ENCODE measurements at regions not wholly inside any gene's neighbourhood (a gene's known extent, or its start where the extent isn't known, plus 50 kb on each side); places are given as distances from the start of the nearest gene placed in this dataset.

- TF ChIP-seq EP300 (IDR thresholded peaks at IDR 0.05) (no peak), POLR2AphosphoS5 (IDR thresholded peaks at IDR 0.05) (no peak), CTCF (IDR thresholded peaks at IDR 0.05) (no peak), POLR2A (IDR thresholded peaks at IDR 0.05) (no peak)
- no peak for ATAC-seq (ENCODE audit: low FRiP score in 2 of 2)
Observed at GRCh38 chr3:31137718-31138465, 243.4 kb upstream of the GADL1 start.

GRCh38 chr3:31140470-31140869, 246.0 kb upstream of the GADL1 start:
- Histone ChIP-seq H3K9me3 (no peaks in the 10 kb centered on the region), H3K4me3 (no peak overlapping the region), H3K4me1 (no peaks in the 10 kb centered on the region), H3K27me3 (no peaks in the 10 kb centered on the region), H3K27ac (no peak overlapping the region), H3K36me3 (no peaks in the 10 kb centered on the region)
- no peak for DNase-seq
- ATAC-seq (ENCODE audit: low FRiP score in 2 of 2), result no peak
- TF ChIP-seq POLR2AphosphoS5 (IDR thresholded peaks at IDR 0.05) (no peak), EP300 (IDR thresholded peaks at IDR 0.05) (no peak), CTCF (IDR thresholded peaks at IDR 0.05) (no peak), POLR2A (IDR thresholded peaks at IDR 0.05) (no peak)

More at GRCh38 chr3:31137718-31138465, 243.4 kb upstream of the GADL1 start:
- Histone ChIP-seq H3K4me1 (no peaks in the 10 kb centered on the region), H3K36me3 (no peaks in the 10 kb centered on the region), H3K4me3 (no peak overlapping the region), H3K27me3 (no peaks in the 10 kb centered on the region), H3K9me3 (no peaks in the 10 kb centered on the region), H3K27ac (no peak overlapping the region)
- DNase-seq, result no peak
- 92 to 93% methylated on average over 4 of the region's 4 CpGs for WGBS, 2 donors

GRCh38 chr3:31142139-31142538, 247.7 kb upstream of the GADL1 start:
- no peak overlapping the region for H3K27ac ChIP-seq
- no peaks in the 10 kb centered on the region for H3K27me3 ChIP-seq
- DNase-seq, result no peak
- H3K4me1 ChIP-seq, result no peaks in the 10 kb centered on the region
- TF ChIP-seq EP300 (IDR thresholded peaks at IDR 0.05), result no peak
- TF ChIP-seq POLR2AphosphoS5 (IDR thresholded peaks at IDR 0.05), result no peak
- no peak for TF ChIP-seq CTCF (IDR thresholded peaks at IDR 0.05)
- no peak for TF ChIP-seq POLR2A (IDR thresholded peaks at IDR 0.05)
- no peaks in the 10 kb centered on the region for H3K36me3 ChIP-seq
- H3K9me3 ChIP-seq, result peaks cover 0 to 3% (median 1%) of the 10 kb centered on the region in 4 donors
- ATAC-seq (ENCODE audit: low FRiP score in 2 of 2), result no peak
- no peak overlapping the region for H3K4me3 ChIP-seq

GRCh38 chr3:31142543-31142942, 248.1 kb upstream of the GADL1 start:
- no peak overlapping the region for H3K27ac ChIP-seq
- peaks cover 0 to 7% (median 3%) of the 10 kb centered on the region in 4 donors for H3K9me3 ChIP-seq
- DNase-seq, result no peak
- H3K4me3 ChIP-seq, result no peak overlapping the region
- WGBS, 2 donors, result 84 to 87% methylated on average over 3 of the region's 3 CpGs
- ATAC-seq (ENCODE audit: low FRiP score in 2 of 2), result no peak
- no peak for TF ChIP-seq POLR2AphosphoS5 (IDR thresholded peaks at IDR 0.05)
- no peak for TF ChIP-seq EP300 (IDR thresholded peaks at IDR 0.05)
- TF ChIP-seq POLR2A (IDR thresholded peaks at IDR 0.05), result no peak
- no peak for TF ChIP-seq CTCF (IDR thresholded peaks at IDR 0.05)
- no peaks in the 10 kb centered on the region for H3K27me3 ChIP-seq
- H3K36me3 ChIP-seq, result no peaks in the 10 kb centered on the region
- no peaks in the 10 kb centered on the region for H3K4me1 ChIP-seq

GRCh38 chr3:31145062-31145461, 250.6 kb upstream of the GADL1 start:
- no peak for ATAC-seq (ENCODE audit: low FRiP score in 2 of 2)
- DNase-seq, result no peak
- TF ChIP-seq POLR2A (IDR thresholded peaks at IDR 0.05), result no peak
- TF ChIP-seq CTCF (IDR thresholded peaks at IDR 0.05), result no peak
- TF ChIP-seq POLR2AphosphoS5 (IDR thresholded peaks at IDR 0.05), result no peak
- no peak for TF ChIP-seq EP300 (IDR thresholded peaks at IDR 0.05)
- H3K27me3 ChIP-seq, result no peaks in the 10 kb centered on the region
- no peak overlapping the region for H3K27ac ChIP-seq
- H3K4me1 ChIP-seq, result no peaks in the 10 kb centered on the region
- 31 to 73% methylated on average over 1 of the region's 1 CpG for WGBS, 2 donors
- H3K36me3 ChIP-seq, result no peaks in the 10 kb centered on the region
- H3K9me3 ChIP-seq, result peaks cover 0 to 10% (median 4%) of the 10 kb centered on the region in 4 donors
- H3K4me3 ChIP-seq, result no peak overlapping the region
